Lower lobe of right lung (tissue), 2 donors: ENCODE measurements at regions not wholly inside any gene's neighbourhood (a gene's known extent, or its start where the extent isn't known, plus 50 kb on each side); places are given as distances from the start of the nearest gene placed in this dataset.

Experiments used
- ATAC-seq, 2 donors: fragments of 200-7000 bp; cut with Tn5 transposase; one replicate each; pipeline ENCODE4 v1.9.1; 2020 to 2022; ENCODE audit warnings: mild to moderate bottlenecking in 2 of 2, moderate library complexity in 2 of 2
- DNase-seq: peaks from one replicate; pipeline ENCODE4 v3.0.0-alpha.2; 2020
- H3K27ac ChIP-seq: fragments of 200-600 bp; one replicate; pipeline ENCODE4 v1.8.0; 2022
- H3K27me3 ChIP-seq: fragments of 200-600 bp; one replicate; pipeline ENCODE4 v1.8.0; 2022; ENCODE audit warnings: low read depth
- H3K36me3 ChIP-seq: fragments of 200-600 bp; one replicate; pipeline ENCODE4 v1.8.0; 2022; ENCODE audit warnings: mild to moderate bottlenecking
- H3K4me1 ChIP-seq: fragments of 200-600 bp; one replicate; pipeline ENCODE4 v1.8.0; 2022
- H3K4me3 ChIP-seq: fragments of 200-600 bp; one replicate; pipeline ENCODE4 v1.8.0; 2022; ENCODE audit warnings: mild to moderate bottlenecking
- H3K9me3 ChIP-seq: fragments of 200-600 bp; one replicate; pipeline ENCODE4 v1.8.0; 2022
- intact Hi-C: fragments of 100-400 bp; cut with DNase I; formaldehyde crosslinking; loops from one replicate; pipeline ENCODE4 v1.11.0; 2022
- TF ChIP-seq, protein P1 (sequence below): fragments of 200-600 bp; IDR thresholded peaks from one replicate; pipeline ENCODE4 v1.8.0; 2022; ENCODE audit warnings: antibody characterized with exemption, mild to moderate bottlenecking
- donor health status: DM: no; HTN: yes; CAD: no; lungs with severe emphysema.

GRCh38 chr22:49620003-49620556 lies 207.6 kb downstream of the BRD1 start:
- Histone ChIP-seq H3K27me3 (no peaks in the 10 kb centered on the region), H3K4me1 (no peaks in the 10 kb centered on the region), H3K9me3 (no peaks in the 10 kb centered on the region), H3K4me3 (no peak overlapping the region), H3K27ac (no peak overlapping the region), H3K36me3 (no peaks in the 10 kb centered on the region)
- TF ChIP-seq, protein P1, sequence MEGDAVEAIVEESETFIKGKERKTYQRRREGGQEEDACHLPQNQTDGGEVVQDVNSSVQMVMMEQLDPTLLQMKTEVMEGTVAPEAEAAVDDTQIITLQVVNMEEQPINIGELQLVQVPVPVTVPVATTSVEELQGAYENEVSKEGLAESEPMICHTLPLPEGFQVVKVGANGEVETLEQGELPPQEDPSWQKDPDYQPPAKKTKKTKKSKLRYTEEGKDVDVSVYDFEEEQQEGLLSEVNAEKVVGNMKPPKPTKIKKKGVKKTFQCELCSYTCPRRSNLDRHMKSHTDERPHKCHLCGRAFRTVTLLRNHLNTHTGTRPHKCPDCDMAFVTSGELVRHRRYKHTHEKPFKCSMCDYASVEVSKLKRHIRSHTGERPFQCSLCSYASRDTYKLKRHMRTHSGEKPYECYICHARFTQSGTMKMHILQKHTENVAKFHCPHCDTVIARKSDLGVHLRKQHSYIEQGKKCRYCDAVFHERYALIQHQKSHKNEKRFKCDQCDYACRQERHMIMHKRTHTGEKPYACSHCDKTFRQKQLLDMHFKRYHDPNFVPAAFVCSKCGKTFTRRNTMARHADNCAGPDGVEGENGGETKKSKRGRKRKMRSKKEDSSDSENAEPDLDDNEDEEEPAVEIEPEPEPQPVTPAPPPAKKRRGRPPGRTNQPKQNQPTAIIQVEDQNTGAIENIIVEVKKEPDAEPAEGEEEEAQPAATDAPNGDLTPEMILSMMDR: no peak
- DNase-seq (no peak), ATAC-seq (no peak)
- intact Hi-C loops: no loop called here

DNA sequence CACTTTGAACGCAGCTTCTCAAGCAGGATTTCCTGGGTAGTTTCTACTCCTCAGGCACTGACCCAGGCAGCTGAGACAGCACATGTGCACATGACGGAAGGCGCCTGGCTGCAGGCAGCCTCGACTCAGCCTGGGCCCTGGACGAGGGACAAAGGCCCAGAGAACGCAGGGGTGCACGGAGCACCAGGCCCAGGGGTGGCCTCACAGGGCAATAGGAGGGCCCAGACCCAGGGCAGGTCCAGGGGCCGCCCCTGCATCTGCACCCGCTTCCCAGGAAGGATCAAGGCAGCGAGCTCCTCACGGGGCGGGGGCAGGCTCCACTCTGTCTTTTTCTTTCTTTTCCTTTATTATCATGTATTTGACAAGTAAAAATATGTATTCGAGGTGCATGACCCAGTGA lies 208.4 kb downstream of the BRD1 start:
- Histone ChIP-seq H3K4me1 (no peaks in the 10 kb centered on the region), H3K36me3 (no peaks in the 10 kb centered on the region), H3K9me3 (no peaks in the 10 kb centered on the region), H3K27me3 (no peaks in the 10 kb centered on the region), H3K27ac (no peak overlapping the region), H3K4me3 (no peak overlapping the region)
- TF ChIP-seq, protein P1: no peak
- ATAC-seq (no peak), DNase-seq (peak; percentile 28)
- intact Hi-C loops: no loop called here

GRCh38 chr22:49618677-49618953 lies 209.1 kb downstream of the BRD1 start:
- Histone ChIP-seq H3K4me1 (no peaks in the 10 kb centered on the region), H3K27ac (no peak overlapping the region), H3K27me3 (no peaks in the 10 kb centered on the region), H3K4me3 (no peak overlapping the region), H3K36me3 (no peaks in the 10 kb centered on the region), H3K9me3 (no peaks in the 10 kb centered on the region)
- TF ChIP-seq, protein P1: no peak
- DNase-seq (no peak), ATAC-seq (no peak)
- intact Hi-C loops: no loop called here

- H3K4me3 ChIP-seq: no peak overlapping the region
- H3K4me1 ChIP-seq: no peaks in the 10 kb centered on the region
- TF ChIP-seq, protein P1: no peak
- ATAC-seq (no peak), DNase-seq (no peak)
- H3K9me3 ChIP-seq: peaks cover 1% of the 10 kb centered on the region
- intact Hi-C loops: no loop called here
- no peak overlapping the region for H3K27ac ChIP-seq
- H3K27me3 ChIP-seq: no peaks in the 10 kb centered on the region
- H3K36me3 ChIP-seq: no peaks in the 10 kb centered on the region
These were observed 209.6 kb downstream of the BRD1 start for GRCh38 chr22:49617866-49618676.

DNA sequence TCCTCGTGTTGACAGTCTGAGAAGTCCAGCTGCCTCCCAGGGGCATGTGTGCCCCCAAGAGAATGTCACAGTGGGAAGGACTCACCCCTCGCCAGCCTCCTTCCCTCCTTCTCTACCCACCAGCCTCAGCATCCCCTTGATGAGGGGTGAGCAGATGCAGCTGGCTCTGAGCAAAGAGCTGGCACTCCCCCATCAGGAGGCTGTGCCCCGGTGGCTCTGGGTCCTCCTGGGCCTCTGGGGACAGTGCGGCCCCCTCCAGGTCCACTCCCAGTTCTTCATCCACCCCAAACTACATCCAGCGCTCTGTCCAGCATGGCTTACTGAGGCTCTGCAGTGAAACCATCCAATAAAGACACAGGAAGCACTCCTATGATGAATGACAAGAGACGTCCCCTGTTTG lies 210.4 kb downstream of the BRD1 start:
- H3K36me3 ChIP-seq: no peaks in the 10 kb centered on the region
- intact Hi-C loops: no loop called here
- ATAC-seq (no peak), DNase-seq (no peak)
- TF ChIP-seq, protein P1: no peak
- no peaks in the 10 kb centered on the region for H3K27me3 ChIP-seq
- H3K27ac ChIP-seq: no peak overlapping the region
- H3K4me1 ChIP-seq: no peaks in the 10 kb centered on the region
- no peak overlapping the region for H3K4me3 ChIP-seq
- peaks cover 3% of the 10 kb centered on the region for H3K9me3 ChIP-seq
